ENCODE measurements at regions not wholly inside any gene's neighbourhood (a gene's known extent, or its start where the extent isn't known, plus 50 kb on each side); places are given as distances from the start of the nearest gene placed in this dataset.

- TF ChIP-seq POLR2A (IDR thresholded peaks at IDR 0.05) (no peak), CTCF (IDR thresholded peaks at IDR 0.05) (no peak), POLR2AphosphoS5 (IDR thresholded peaks at IDR 0.05) (no peak), EP300 (IDR thresholded peaks at IDR 0.05; ENCODE audit: low read depth) (no peak)
These were observed 866.4 kb upstream of the ADAMTS5 start for GRCh38 chr21:27833298-27833697.

All from transverse colon (tissue), 4 donors.